ENCODE measurements at regions not wholly inside any gene's neighbourhood (a gene's known extent, or its start where the extent isn't known, plus 50 kb on each side); places are given as distances from the start of the nearest gene placed in this dataset.

GRCh38 chr12:85673921-85674420, 162.2 kb downstream of the RASSF9 start:
- Histone ChIP-seq H3K9ac (ENCODE audit: insufficient read depth, low read depth, low read length) (no peak overlapping the region), H2AFZ (ENCODE audit: low read length) (no peak overlapping the region), H3K36me3 (replicated peaks in 1 of 2; ENCODE audit: control insufficient read depth in 1 of 2, insufficient read depth in 2 of 2, low read length in 2 of 2) (no peaks in the 10 kb centered on the region), H4K20me1 (ENCODE audit: insufficient read depth, low read length) (no peaks in the 10 kb centered on the region), H3K27ac (ENCODE audit: extremely low read length, insufficient read depth, low read length) (no peak overlapping the region), H3K9me3 (ENCODE audit: low read length) (no peaks in the 10 kb centered on the region), H3K4me3 (replicated peaks in 1 of 3; ENCODE audit: insufficient read depth in 1 of 3, low read depth in 2 of 3, low read length in 3 of 3) (no peak overlapping the region), H3K4me1 (ENCODE audit: insufficient read depth, low read length) (no peaks in the 10 kb centered on the region), H3K4me2 (ENCODE audit: low read depth, low read length) (no peak overlapping the region), H3K27me3 (ENCODE audit: control insufficient read depth in 1 of 2, insufficient read depth in 2 of 2, low read length in 2 of 2) (no peaks in the 10 kb centered on the region), H3K79me2 (ENCODE audit: insufficient read depth, low read length) (no peaks in the 10 kb centered on the region)
- no peak for FAIRE-seq
- POLR2A ChIA-PET = no interaction called here
- no peak for ATAC-seq
- TF ChIP-seq ZBTB44 (CRISPR knock-in tag; IDR thresholded peaks at IDR 0.05) = no peak
- TF ChIP-seq TSC22D2 (CRISPR knock-in tag; IDR thresholded peaks at IDR 0.05; ENCODE audit: borderline replicate concordance) = no peak
- TF ChIP-seq BCLAF1 (IDR thresholded peaks at IDR 0.05) = no peak
- TF ChIP-seq ZNF451 (CRISPR knock-in tag; IDR thresholded peaks at IDR 0.05) = no peak
- TF ChIP-seq HMG20B (CRISPR knock-in tag; conservative IDR thresholded peaks at IDR 0.05) = no peak
- TF ChIP-seq EP300 (IDR thresholded peaks at IDR 0.05; ENCODE audit: low read depth in 2 of 2, low read length in 2 of 2) = no peak
- TF ChIP-seq EP300 (CRISPR knock-in tag; IDR thresholded peaks at IDR 0.05; ENCODE audit: borderline replicate concordance) = no peak
- no peak for TF ChIP-seq ZNF446 (CRISPR knock-in tag; IDR thresholded peaks at IDR 0.05)
- TF ChIP-seq ZNF768 (CRISPR knock-in tag; IDR thresholded peaks at IDR 0.05) = no peak
- no peak for TF ChIP-seq MLX (CRISPR knock-in tag; IDR thresholded peaks at IDR 0.05)
- no peak for TF ChIP-seq ZNF557 (CRISPR knock-in tag; IDR thresholded peaks at IDR 0.05)
- TF ChIP-seq BATF2 (CRISPR knock-in tag; IDR thresholded peaks at IDR 0.05) = no peak
- TF ChIP-seq TAF15 (IDR thresholded peaks at IDR 0.05; ENCODE audit: low read depth, low read length, poor library complexity, severe bottlenecking) = no peak
- TF ChIP-seq STAT5B (CRISPR knock-in tag; IDR thresholded peaks at IDR 0.05) = no peak
- no peak for TF ChIP-seq MYNN (CRISPR knock-in tag; IDR thresholded peaks at IDR 0.05; ENCODE audit: low read depth)
- no peak for TF ChIP-seq ATF1 (CRISPR knock-in tag; IDR thresholded peaks at IDR 0.05)
- no peak for TF ChIP-seq ZNF138 (CRISPR knock-in tag; IDR thresholded peaks at IDR 0.05; ENCODE audit: low read depth)
- no peak for TF ChIP-seq POLR2G (IDR thresholded peaks at IDR 0.05; ENCODE audit: low read depth, low read length)
- TF ChIP-seq ATF7 (IDR thresholded peaks at IDR 0.05) = no peak
- TF ChIP-seq ATF7 (CRISPR knock-in tag; IDR thresholded peaks at IDR 0.05) = no peak
- TF ChIP-seq ZNF567 (CRISPR knock-in tag; IDR thresholded peaks at IDR 0.05; ENCODE audit: borderline replicate concordance) = no peak
- WGBS (ENCODE audit: low lambda C conversion rate) = 17% methylated on average over 3 of the region's 3 CpGs
- DNase-seq (ENCODE audit: low spot score) = no peak
- intact Hi-C loops (cut with micrococcal nuclease; ENCODE audit: unreplicated experiment) = no loop called here
- BruUV-seq (replicated peaks) = no TSS peak
- in situ Hi-C loops (cut with HindIII; ENCODE audit: extremely low pct_ligation_motif_present, low pct_unique_long_range_greater_than_20kb) = no loop called here
- CTCF ChIA-PET (ENCODE audit: low intra/inter-chr PET ratio, low total read pairs) = no interaction called here

Measured in HepG2 (cell line).